Activated T-cell treated with anti-CD3 and anti-CD28 coated beads for 1 hour (primary cell): ENCODE measurements at regions not wholly inside any gene's neighbourhood (a gene's known extent, or its start where the extent isn't known, plus 50 kb on each side); places are given as distances from the start of the nearest gene placed in this dataset.

Source experiments
- DNase-seq: peaks from one replicate; pipeline ENCODE4 v3.0.0-alpha.2; 2020; ENCODE audit warnings: low read depth

DNA sequence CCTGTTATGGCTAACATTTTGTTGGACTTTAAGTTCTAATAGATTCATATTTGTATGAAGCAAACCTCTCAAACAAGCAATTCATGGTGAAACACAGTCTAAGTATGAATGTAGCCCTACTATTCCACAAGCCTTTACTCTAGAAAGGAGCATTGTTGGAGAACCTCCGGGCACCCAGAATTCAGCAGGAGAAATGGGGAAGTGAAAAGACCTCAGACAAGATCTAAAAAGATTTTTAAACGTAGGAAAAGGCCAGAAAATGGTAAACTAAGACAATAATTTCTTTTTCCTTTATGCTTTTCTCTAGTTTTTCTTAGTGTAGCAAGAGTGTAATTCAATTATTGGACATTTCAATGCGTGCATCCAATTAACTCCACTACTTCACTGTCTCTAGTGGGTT lies 426.4 kb downstream of the INSC start:
- DNase-seq = no peak

- DNase-seq = no peak
Measured at GRCh38 chr11:15544353-15544752, 429.6 kb downstream of the INSC start.

- no peak for DNase-seq
Measured at GRCh38 chr11:15547685-15548084, 433.0 kb downstream of the INSC start.

- DNase-seq = no peak
Measured at GRCh38 chr11:15551901-15552851, 437.5 kb downstream of the INSC start.

GRCh38 chr11:15555161-15555560 lies 440.4 kb downstream of the INSC start:
- DNase-seq = no peak

DNA sequence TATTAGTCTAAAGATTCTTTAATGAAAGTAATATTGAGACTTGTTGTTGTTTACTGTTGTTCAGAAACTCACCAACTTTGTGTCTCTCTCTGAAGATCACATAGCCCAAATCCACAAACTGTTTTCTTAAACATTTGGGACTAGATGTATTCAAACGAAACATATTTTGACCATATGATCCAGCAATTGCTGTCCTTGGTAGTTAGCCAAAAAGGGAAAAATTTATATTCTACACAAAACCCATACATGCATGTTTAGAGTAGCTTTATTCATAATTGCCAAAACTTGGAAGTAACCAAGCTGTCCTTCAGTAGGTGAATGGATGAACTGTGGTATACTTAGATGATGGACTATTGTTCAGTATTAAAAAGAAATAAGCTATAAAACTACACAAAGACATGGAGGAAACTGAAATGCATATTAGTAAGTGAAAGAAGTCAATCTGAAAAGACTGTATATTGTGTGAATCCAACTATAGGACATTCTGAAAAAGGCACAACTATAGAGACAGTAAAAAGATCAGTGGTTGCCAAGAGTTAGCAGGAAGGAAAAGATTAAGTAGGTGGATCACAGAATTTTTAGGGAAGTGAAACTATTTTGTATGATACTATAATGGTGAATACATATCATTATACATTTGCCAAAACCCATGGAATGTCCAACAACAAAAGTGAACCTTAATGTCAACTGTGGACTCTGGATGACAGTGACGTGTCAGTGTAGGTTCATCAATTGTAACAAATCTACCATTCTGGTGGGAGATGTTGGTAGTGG lies 442.9 kb downstream of the INSC start:
- DNase-seq = no peak

- DNase-seq = no peak
Measured at GRCh38 chr11:15558513-15559181, 443.9 kb downstream of the INSC start.

- DNase-seq = no peak
Measured at GRCh38 chr11:15560689-15561467, 446.2 kb downstream of the INSC start.

DNA sequence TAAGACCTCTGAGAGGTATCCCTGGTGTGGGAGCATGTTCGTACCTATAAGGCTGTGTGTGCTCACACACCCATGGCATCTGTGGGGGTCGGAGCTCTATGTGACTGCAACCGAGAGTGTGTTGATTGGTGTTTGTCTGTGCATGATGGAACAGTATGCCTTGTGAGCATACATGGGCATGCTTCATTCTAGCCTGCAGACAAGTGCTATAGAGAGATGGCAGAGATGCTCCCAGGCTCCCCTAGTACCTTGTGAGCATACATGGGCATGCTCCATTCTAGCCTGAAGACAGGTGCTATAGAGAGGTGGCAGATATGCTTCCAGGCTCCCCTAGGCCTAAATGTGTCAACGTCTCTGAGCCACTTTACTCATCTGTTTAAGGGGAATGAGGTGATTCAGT lies 447.5 kb downstream of the INSC start:
- no peak for DNase-seq

- no peak for DNase-seq
Measured at GRCh38 chr11:15563054-15563453, 448.3 kb downstream of the INSC start.

DNA sequence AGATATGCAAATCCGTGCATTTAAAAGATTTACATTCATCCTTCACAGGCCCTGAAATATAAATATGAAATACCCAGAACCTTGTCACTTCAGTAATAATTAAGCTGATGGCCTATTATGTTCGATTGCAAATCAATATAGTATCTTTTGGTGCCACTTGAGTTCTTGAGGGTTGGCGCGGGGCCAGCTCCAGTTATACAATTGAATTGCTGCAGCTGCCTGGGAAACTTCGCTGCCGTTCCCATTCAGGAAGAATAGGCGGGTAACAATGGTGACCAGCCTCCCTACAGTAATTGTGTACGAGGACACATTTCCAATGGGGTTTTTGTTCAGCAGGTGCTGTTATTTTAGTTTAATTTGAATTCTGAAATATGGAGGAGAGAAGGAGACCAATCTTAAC lies 451.2 kb downstream of the INSC start:
- DNase-seq = no peak

DNA sequence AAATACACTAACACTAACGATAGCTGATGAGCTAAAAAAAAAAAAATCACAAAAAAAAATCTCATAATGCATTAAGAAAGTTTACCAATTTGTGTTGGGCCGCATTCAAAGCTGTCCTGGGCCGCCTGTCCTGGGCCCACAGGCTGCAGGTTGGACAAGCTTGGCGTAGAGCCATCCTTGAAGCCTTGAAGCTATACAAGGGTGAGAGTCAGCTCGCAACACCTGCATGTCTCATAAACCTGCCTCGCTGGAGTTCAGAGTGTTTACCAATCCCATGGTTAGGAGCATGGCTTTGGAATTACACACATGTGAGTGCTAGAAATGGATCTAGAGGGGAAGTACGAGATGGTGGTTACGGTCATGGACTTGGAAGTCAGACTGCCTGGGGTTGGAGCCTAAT lies 453.7 kb downstream of the INSC start:
- DNase-seq = no peak

DNA sequence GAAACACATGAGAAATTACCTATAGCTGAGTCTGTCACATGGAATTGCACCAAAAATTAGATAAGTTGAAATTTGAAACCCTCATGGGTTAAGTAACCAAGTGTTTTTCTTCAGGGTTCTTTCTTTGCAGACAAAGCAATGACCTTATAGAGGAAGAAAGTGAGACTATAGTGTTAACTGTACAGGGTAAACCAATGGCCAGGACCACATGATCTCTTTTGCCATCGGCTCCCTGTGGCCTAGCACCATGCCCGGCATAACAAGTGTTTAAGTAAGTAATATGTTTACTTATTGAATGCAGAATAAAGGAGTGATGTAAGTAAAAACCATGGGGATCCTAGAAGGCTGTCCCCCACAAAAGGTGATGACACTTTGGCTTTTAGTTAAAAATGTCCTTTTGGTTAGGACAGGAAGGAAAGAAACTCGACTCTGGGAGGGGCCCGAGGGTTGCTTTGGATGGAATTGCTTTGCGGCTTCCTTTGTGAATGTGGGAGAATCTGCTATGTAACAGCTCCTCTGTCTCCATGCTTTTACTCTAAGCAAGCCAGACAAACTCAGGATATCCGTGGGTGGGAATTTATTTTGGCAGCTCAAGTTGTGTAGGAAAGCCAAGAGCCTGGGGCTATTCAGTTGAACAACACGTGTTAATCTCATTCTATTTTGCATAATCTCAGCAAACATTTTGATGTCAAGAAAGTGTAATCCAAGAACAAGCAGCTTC lies 454.7 kb downstream of the INSC start:
- no peak for DNase-seq

DNA sequence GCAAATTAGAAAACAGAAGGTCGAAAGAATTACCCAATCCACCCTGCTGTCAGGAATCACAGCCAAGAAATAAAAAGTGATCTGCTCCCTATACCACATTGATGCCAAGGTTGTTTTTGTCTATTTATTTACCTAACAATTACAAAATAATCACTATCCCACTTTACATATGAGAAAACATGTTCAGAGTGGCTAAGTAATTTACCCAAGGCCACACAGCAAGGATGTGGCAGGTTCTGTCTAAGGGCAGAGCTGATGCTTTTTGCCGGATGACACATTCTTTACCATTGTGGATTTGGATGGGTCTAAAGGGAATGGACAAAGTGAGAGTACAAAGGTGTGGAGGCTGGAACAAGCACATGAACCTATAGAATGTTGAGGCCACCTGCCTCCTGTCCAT lies 460.7 kb downstream of the INSC start:
- DNase-seq = no peak

DNA sequence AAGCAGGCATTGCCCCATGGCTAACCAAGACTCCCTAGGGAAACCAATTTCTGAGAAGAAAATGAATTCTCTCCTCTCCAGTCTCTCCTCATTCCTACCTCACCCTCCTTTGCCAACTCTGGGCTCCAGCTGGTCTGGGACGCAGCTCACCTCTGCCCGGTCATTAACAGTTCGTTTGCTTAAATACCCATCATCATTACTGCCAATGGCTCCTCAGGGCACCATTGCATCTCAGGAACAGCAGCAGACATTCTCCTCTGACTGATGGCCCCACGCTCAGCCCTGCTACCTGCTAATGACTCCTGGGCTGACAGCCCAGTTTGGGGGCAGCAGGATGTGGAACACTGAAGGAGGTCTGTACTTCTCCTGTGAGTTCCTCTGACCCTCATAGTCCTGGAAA lies 462.0 kb downstream of the INSC start:
- DNase-seq = no peak

- DNase-seq = no peak
Measured at GRCh38 chr11:15577519-15577918, 462.8 kb downstream of the INSC start.

GRCh38 chr11:15579287-15580001 lies 464.7 kb downstream of the INSC start:
- no peak for DNase-seq

- DNase-seq = no peak
Measured at GRCh38 chr11:15580056-15580774, 465.5 kb downstream of the INSC start.

- DNase-seq = no peak
Measured at GRCh38 chr11:15580775-15581095, 466.0 kb downstream of the INSC start.

GRCh38 chr11:15584158-15584557 lies 469.4 kb downstream of the INSC start:
- DNase-seq = no peak
